ENCODE measurements at regions not wholly inside any gene's neighbourhood (a gene's known extent, or its start where the extent isn't known, plus 50 kb on each side); places are given as distances from the start of the nearest gene placed in this dataset.

DNA sequence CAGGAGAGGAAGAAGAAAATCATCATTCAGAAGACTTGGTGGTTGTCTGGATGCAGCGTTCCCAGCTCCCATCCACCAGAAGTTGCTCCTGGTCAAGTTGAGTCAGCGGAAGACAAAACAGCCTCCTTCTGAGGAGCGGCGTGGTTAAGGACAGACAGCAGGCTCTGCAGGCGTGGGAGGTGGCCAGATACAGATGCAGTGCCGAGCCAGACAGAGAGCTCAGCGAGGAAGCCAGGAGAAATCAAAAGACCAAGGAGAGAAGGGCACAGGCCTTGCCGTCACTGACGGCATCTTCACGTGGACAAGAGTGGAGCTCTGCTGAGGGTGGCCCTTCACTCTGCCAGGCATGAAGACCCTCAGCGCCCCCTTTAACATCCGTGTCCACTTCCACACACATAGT is 158.5 kb downstream of the THBS2 start:
- 85 to 86% methylated on average over 12 of the region's 12 CpGs for WGBS, 2 donors
- TF ChIP-seq POLR2AphosphoS5 (IDR thresholded peaks at IDR 0.05) (no peak), EP300 (IDR thresholded peaks at IDR 0.05) (no peak), POLR2A (IDR thresholded peaks at IDR 0.05) (no peak)
- TF ChIP-seq, protein P1, sequence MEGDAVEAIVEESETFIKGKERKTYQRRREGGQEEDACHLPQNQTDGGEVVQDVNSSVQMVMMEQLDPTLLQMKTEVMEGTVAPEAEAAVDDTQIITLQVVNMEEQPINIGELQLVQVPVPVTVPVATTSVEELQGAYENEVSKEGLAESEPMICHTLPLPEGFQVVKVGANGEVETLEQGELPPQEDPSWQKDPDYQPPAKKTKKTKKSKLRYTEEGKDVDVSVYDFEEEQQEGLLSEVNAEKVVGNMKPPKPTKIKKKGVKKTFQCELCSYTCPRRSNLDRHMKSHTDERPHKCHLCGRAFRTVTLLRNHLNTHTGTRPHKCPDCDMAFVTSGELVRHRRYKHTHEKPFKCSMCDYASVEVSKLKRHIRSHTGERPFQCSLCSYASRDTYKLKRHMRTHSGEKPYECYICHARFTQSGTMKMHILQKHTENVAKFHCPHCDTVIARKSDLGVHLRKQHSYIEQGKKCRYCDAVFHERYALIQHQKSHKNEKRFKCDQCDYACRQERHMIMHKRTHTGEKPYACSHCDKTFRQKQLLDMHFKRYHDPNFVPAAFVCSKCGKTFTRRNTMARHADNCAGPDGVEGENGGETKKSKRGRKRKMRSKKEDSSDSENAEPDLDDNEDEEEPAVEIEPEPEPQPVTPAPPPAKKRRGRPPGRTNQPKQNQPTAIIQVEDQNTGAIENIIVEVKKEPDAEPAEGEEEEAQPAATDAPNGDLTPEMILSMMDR (IDR thresholded peaks at IDR 0.05): no peak
- Histone ChIP-seq H3K36me3 (no peaks in the 10 kb centered on the region), H3K27me3 (no peaks in the 10 kb centered on the region), H3K9me3 (peaks cover 0 to 11% (median 0%) of the 10 kb centered on the region in 4 donors), H3K4me3 (no peak overlapping the region), H3K4me1 (peaks cover 0 to 30% (median 8%) of the 10 kb centered on the region in 4 donors), H3K27ac (no peak overlapping the region)
- no peak for DNase-seq
- intact Hi-C loops (cut with DNase I): no loop called here

DNA sequence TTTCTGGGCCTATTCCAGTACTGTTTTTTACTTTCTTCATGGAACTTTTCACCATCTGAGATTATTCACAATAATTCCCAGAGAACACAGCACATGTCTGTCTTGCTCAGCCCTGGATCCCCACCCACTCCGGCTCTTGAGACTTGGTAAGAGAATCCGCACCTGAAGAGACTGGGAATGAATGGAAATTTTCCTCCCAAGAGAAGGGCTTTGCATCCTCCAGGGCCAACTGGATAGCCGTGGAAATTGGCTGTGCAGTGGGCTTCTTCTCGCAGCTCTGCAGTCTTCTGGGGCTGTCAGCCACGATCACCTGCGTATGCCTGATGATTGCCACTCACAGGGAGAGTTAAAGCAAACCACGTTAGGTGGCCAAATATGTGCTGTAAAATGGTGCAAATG is 159.1 kb downstream of the THBS2 start:
- DNase-seq: no peak
- peaks cover 0 to 11% (median 0%) of the 10 kb centered on the region in 4 donors for H3K9me3 ChIP-seq
- no peaks in the 10 kb centered on the region for H3K36me3 ChIP-seq
- intact Hi-C loops (cut with DNase I): no loop called here
- H3K4me3 ChIP-seq: no peak overlapping the region
- peaks cover 0 to 30% (median 8%) of the 10 kb centered on the region in 4 donors for H3K4me1 ChIP-seq
- WGBS, 2 donors: 90% methylated on average over 7 of the region's 7 CpGs
- TF ChIP-seq POLR2A (IDR thresholded peaks at IDR 0.05) (no peak), EP300 (IDR thresholded peaks at IDR 0.05) (no peak), POLR2AphosphoS5 (IDR thresholded peaks at IDR 0.05) (no peak)
- TF ChIP-seq, protein P1 (IDR thresholded peaks at IDR 0.05): no peak
- H3K27ac ChIP-seq: no peak overlapping the region
- no peaks in the 10 kb centered on the region for H3K27me3 ChIP-seq

DNA sequence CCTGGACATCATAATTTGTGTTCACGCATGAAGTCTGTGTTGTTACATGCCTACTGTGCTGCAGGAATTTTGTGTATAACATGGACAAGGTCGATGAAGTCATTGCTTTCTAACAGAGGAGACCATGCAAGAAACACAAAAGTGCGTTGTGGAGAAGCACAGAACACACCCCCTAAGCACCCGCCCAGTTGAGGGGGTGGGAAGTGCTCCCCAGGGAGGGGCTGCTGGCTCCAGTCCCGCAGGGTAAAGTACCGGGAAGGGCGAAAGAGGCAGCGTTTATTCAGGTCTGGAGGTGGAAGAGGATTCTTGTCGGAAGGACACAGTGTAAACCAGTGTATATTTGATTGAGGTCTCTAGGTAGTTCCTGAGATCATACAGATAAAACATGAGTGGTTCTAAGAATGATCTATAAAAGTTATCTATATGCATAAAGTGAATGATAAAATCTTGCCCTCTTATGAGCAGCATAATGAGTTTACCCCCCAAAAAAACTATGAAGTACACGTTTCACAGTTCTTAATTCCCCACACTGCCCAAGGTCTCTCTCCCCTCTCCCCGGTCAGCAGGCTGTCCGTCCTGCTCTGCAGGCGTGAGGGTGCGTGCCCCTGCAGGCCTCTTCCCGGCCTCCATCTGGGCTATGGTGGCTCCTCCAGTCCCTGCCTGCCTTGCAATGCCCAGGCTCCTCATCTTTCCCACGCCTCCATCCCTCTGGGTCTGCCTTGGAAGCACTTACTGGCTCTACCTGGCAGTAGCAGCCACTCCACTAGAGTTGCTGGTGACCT is 159.7 kb downstream of the THBS2 start:
- Histone ChIP-seq H3K27me3 (no peaks in the 10 kb centered on the region), H3K4me1 (peaks cover 0 to 30% (median 8%) of the 10 kb centered on the region in 4 donors), H3K36me3 (no peaks in the 10 kb centered on the region), H3K4me3 (no peak overlapping the region), H3K27ac (no peak overlapping the region), H3K9me3 (peaks cover 0 to 11% (median 0%) of the 10 kb centered on the region in 4 donors)
- TF ChIP-seq EP300 (IDR thresholded peaks at IDR 0.05): no peak
- TF ChIP-seq, protein P1 (IDR thresholded peaks at IDR 0.05): no peak
- no peak for TF ChIP-seq POLR2A (IDR thresholded peaks at IDR 0.05)
- TF ChIP-seq POLR2AphosphoS5 (IDR thresholded peaks at IDR 0.05): no peak
- intact Hi-C loops (cut with DNase I): no loop called here
- no peak for DNase-seq
- 56 to 80% methylated on average over 16 of the region's 16 CpGs for WGBS, 2 donors

DNA sequence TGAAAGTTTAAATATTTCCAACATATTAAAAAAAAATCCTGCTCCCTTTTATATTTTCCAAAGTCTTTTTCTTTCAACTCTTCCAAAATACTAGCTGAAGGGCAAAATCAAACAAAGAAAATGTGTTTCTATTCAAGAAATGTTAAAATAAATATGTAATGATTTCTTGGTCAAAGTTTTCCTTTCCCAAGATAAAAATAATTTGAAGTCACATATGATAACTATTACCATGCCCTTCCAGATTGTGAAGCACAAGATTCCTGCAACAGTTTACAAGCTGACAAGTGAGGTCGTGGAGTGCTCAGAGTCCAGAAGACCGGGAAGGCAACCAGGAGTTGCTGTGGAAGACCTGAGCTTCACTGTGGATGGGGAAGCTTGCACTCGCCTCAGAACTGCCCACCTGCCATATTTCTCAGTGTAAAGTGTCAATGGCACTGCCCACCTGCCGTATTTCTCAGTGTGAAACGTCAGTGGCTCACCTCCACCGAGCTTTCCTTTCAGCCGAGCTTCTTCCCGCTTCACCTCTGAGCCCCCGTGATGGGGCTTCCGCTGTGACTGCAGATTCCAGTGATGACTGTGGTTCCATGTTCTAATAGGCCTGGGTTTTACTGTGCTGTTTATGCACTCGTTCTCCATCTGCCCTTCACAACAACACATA is 160.5 kb downstream of the THBS2 start:
- Histone ChIP-seq H3K4me1 (peaks cover 0 to 29% (median 7%) of the 10 kb centered on the region in 4 donors), H3K27ac (peak overlapping the region in 1 of 4 donors; percentile 43), H3K9me3 (peaks cover 0 to 11% (median 0%) of the 10 kb centered on the region in 4 donors), H3K27me3 (no peaks in the 10 kb centered on the region), H3K4me3 (no peak overlapping the region), H3K36me3 (no peaks in the 10 kb centered on the region)
- intact Hi-C loops (cut with DNase I): no loop called here
- DNase-seq: no peak
- TF ChIP-seq POLR2AphosphoS5 (IDR thresholded peaks at IDR 0.05): no peak
- TF ChIP-seq EP300 (IDR thresholded peaks at IDR 0.05): no peak
- no peak for TF ChIP-seq POLR2A (IDR thresholded peaks at IDR 0.05)
- TF ChIP-seq, protein P1 (IDR thresholded peaks at IDR 0.05): no peak
- 77 to 80% methylated on average over 11 of the region's 11 CpGs for WGBS, 2 donors
